ENCODE measurements at regions not wholly inside any gene's neighbourhood (a gene's known extent, or its start where the extent isn't known, plus 50 kb on each side); places are given as distances from the start of the nearest gene placed in this dataset.

DNA sequence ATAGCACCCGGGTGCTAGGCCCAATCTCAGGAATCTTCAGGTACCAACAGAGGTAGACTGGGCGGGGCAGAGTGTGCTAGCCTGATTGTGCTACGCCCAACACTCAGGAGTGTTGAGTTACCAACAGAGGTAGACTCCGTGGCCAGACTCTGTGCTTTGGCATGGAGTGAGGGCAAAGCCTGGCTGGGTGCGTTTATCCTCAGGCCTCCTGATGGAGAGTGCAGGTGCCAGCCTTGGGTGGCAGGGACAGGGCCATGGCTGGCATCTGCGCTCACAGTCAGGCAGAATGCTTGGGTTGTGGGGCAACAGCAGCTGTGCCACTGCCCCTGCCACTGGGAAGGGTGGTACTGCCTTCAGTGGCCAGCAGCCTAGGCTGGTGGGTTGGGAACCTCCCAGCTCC lies 111.6 kb downstream of the NEUROD6 start (continued):
- TF ChIP-seq, protein P1, sequence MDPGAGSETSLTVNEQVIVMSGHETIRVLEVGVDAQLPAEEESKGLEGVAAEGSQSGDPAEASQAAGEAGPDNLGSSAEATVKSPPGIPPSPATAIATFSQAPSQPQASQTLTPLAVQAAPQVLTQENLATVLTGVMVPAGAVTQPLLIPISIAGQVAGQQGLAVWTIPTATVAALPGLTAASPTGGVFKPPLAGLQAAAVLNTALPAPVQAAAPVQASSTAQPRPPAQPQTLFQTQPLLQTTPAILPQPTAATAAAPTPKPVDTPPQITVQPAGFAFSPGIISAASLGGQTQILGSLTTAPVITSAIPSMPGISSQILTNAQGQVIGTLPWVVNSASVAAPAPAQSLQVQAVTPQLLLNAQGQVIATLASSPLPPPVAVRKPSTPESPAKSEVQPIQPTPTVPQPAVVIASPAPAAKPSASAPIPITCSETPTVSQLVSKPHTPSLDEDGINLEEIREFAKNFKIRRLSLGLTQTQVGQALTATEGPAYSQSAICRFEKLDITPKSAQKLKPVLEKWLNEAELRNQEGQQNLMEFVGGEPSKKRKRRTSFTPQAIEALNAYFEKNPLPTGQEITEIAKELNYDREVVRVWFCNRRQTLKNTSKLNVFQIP (CRISPR knock-in tag; IDR thresholded peaks at IDR 0.05; ENCODE audit: borderline replicate concordance, low read depth): no peak
- TF ChIP-seq ZFP30 (CRISPR knock-in tag; IDR thresholded peaks at IDR 0.05): no peak
- no peak for TF ChIP-seq TCF4 (CRISPR knock-in tag; IDR thresholded peaks at IDR 0.05; ENCODE audit: borderline replicate concordance)
- no peak for TF ChIP-seq ARNTL (CRISPR knock-in tag; IDR thresholded peaks at IDR 0.05; ENCODE audit: borderline replicate concordance, low read depth)

DNA sequence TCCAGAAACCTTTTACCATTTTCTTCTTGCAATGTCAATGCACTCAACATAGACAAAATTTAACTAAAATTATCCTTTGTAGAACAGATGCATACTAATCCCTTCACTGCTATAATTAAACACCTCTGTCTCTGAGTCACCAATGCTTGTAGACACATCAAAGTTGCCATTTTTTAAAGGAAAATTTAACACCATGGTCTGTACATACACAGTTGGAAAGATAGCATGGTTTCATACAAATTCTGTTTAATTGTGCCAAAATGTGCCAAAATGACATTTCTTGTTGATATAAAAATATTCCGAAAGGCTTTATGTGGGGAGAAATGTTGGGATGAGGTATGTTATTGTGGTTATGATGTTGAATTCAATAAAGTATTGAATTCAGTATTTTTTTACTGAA lies 125.8 kb downstream of the NEUROD6 start:
- ATAC-seq: no peak
- TF ChIP-seq ZC3H10 (CRISPR knock-in tag; IDR thresholded peaks at IDR 0.05) (no peak), TOX (CRISPR knock-in tag; IDR thresholded peaks at IDR 0.05; ENCODE audit: borderline replicate concordance) (no peak), ZFP30 (CRISPR knock-in tag; IDR thresholded peaks at IDR 0.05) (no peak), ZNF70 (CRISPR knock-in tag; IDR thresholded peaks at IDR 0.05) (no peak), RARB (CRISPR knock-in tag; IDR thresholded peaks at IDR 0.05) (no peak), PPARA (CRISPR knock-in tag; IDR thresholded peaks at IDR 0.05; ENCODE audit: borderline replicate concordance) (no peak), OSR1 (CRISPR knock-in tag; IDR thresholded peaks at IDR 0.05) (no peak), SNAI2 (CRISPR knock-in tag; IDR thresholded peaks at IDR 0.05) (no peak)
- TF ChIP-seq, protein P2, sequence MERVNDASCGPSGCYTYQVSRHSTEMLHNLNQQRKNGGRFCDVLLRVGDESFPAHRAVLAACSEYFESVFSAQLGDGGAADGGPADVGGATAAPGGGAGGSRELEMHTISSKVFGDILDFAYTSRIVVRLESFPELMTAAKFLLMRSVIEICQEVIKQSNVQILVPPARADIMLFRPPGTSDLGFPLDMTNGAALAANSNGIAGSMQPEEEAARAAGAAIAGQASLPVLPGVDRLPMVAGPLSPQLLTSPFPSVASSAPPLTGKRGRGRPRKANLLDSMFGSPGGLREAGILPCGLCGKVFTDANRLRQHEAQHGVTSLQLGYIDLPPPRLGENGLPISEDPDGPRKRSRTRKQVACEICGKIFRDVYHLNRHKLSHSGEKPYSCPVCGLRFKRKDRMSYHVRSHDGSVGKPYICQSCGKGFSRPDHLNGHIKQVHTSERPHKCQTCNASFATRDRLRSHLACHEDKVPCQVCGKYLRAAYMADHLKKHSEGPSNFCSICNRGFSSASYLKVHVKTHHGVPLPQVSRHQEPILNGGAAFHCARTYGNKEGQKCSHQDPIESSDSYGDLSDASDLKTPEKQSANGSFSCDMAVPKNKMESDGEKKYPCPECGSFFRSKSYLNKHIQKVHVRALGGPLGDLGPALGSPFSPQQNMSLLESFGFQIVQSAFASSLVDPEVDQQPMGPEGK (CRISPR knock-in tag; IDR thresholded peaks at IDR 0.05; ENCODE audit: borderline replicate concordance): no peak
- TF ChIP-seq, protein P3, sequence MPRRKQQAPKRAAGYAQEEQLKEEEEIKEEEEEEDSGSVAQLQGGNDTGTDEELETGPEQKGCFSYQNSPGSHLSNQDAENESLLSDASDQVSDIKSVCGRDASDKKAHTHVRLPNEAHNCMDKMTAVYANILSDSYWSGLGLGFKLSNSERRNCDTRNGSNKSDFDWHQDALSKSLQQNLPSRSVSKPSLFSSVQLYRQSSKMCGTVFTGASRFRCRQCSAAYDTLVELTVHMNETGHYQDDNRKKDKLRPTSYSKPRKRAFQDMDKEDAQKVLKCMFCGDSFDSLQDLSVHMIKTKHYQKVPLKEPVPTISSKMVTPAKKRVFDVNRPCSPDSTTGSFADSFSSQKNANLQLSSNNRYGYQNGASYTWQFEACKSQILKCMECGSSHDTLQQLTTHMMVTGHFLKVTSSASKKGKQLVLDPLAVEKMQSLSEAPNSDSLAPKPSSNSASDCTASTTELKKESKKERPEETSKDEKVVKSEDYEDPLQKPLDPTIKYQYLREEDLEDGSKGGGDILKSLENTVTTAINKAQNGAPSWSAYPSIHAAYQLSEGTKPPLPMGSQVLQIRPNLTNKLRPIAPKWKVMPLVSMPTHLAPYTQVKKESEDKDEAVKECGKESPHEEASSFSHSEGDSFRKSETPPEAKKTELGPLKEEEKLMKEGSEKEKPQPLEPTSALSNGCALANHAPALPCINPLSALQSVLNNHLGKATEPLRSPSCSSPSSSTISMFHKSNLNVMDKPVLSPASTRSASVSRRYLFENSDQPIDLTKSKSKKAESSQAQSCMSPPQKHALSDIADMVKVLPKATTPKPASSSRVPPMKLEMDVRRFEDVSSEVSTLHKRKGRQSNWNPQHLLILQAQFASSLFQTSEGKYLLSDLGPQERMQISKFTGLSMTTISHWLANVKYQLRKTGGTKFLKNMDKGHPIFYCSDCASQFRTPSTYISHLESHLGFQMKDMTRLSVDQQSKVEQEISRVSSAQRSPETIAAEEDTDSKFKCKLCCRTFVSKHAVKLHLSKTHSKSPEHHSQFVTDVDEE (CRISPR knock-in tag; IDR thresholded peaks at IDR 0.05): no peak

DNA sequence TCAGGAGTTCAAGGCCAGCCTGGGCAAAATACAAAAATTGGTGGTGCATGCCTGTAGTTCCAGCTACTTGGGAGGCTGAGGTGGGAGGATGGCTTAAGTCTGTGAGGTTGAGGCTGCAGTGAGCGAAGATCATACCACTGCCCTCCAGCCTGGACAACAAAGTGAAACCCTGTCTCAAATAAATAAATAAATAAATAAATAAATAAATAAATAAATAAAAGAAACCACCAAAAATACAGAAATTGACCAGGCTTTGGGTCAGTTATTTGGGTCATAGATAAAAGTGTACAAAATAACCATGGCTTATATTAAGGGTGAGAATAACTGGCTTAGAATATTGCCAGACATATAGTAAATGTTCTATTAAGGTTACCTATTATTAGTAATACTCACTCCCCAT lies 129.2 kb downstream of the NEUROD6 start:
- TF ChIP-seq, protein P4, sequence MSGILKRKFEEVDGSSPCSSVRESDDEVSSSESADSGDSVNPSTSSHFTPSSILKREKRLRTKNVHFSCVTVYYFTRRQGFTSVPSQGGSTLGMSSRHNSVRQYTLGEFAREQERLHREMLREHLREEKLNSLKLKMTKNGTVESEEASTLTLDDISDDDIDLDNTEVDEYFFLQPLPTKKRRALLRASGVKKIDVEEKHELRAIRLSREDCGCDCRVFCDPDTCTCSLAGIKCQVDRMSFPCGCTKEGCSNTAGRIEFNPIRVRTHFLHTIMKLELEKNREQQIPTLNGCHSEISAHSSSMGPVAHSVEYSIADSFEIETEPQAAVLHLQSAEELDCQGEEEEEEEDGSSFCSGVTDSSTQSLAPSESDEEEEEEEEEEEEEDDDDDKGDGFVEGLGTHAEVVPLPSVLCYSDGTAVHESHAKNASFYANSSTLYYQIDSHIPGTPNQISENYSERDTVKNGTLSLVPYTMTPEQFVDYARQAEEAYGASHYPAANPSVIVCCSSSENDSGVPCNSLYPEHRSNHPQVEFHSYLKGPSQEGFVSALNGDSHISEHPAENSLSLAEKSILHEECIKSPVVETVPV (CRISPR knock-in tag; IDR thresholded peaks at IDR 0.05): no peak
- TF ChIP-seq ZNF70 (CRISPR knock-in tag; IDR thresholded peaks at IDR 0.05): no peak
- TF ChIP-seq, protein P5, sequence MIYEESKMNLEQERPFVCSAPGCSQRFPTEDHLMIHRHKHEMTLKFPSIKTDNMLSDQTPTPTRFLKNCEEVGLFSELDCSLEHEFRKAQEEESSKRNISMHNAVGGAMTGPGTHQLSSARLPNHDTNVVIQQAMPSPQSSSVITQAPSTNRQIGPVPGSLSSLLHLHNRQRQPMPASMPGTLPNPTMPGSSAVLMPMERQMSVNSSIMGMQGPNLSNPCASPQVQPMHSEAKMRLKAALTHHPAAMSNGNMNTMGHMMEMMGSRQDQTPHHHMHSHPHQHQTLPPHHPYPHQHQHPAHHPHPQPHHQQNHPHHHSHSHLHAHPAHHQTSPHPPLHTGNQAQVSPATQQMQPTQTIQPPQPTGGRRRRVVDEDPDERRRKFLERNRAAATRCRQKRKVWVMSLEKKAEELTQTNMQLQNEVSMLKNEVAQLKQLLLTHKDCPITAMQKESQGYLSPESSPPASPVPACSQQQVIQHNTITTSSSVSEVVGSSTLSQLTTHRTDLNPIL (CRISPR knock-in tag; IDR thresholded peaks at IDR 0.05; ENCODE audit: low read depth): no peak
- no peak for TF ChIP-seq ZNF8 (CRISPR knock-in tag; IDR thresholded peaks at IDR 0.05)
- no peak for TF ChIP-seq ARNTL (CRISPR knock-in tag; IDR thresholded peaks at IDR 0.05; ENCODE audit: borderline replicate concordance, low read depth)
- no peak for TF ChIP-seq RARB (CRISPR knock-in tag; IDR thresholded peaks at IDR 0.05)
- no peak for TF ChIP-seq CSDC2 (CRISPR knock-in tag; IDR thresholded peaks at IDR 0.05)
- no peak for TF ChIP-seq BACH2 (CRISPR knock-in tag; IDR thresholded peaks at IDR 0.05; ENCODE audit: borderline replicate concordance)
- no peak for ATAC-seq

DNA sequence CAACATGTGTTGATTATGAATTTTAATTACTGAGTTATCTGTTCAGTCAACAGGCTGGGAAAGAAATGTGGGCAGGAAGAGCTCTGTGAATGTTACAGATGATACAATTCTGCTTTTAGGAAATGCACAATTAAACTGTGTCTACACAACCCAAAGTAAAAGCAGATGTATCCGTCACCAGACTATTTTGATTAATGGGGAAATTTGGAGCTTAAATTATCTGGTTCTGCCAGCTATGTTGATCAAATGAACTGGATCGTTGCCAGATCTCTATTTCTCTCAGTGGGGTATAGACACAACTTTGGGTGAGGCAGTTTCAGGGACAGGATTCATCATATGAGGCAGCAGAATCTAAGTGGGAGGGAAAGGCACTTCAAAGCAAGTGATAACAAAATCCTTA lies 136.5 kb downstream of the NEUROD6 start:
- no peak for ATAC-seq
- no peak for TF ChIP-seq ZNF8 (CRISPR knock-in tag; IDR thresholded peaks at IDR 0.05)
- no peak for TF ChIP-seq ZFP30 (CRISPR knock-in tag; IDR thresholded peaks at IDR 0.05)
- TF ChIP-seq ZNF70 (CRISPR knock-in tag; IDR thresholded peaks at IDR 0.05): no peak
- TF ChIP-seq TCF4 (CRISPR knock-in tag; IDR thresholded peaks at IDR 0.05; ENCODE audit: borderline replicate concordance): no peak
- no peak for TF ChIP-seq ZC3H10 (CRISPR knock-in tag; IDR thresholded peaks at IDR 0.05)
- TF ChIP-seq, protein P5 (CRISPR knock-in tag; IDR thresholded peaks at IDR 0.05; ENCODE audit: low read depth): no peak
- no peak for TF ChIP-seq TOX (CRISPR knock-in tag; IDR thresholded peaks at IDR 0.05; ENCODE audit: borderline replicate concordance)
- TF ChIP-seq ZNF565 (CRISPR knock-in tag; conservative IDR thresholded peaks at IDR 0.05; ENCODE audit: low read depth): no peak
- no peak for TF ChIP-seq ISL1 (CRISPR knock-in tag; IDR thresholded peaks at IDR 0.05)
- no peak for TF ChIP-seq ARNTL (CRISPR knock-in tag; IDR thresholded peaks at IDR 0.05; ENCODE audit: borderline replicate concordance, low read depth)
- no peak for TF ChIP-seq CSDC2 (CRISPR knock-in tag; IDR thresholded peaks at IDR 0.05)
- TF ChIP-seq, protein P2 (CRISPR knock-in tag; IDR thresholded peaks at IDR 0.05; ENCODE audit: borderline replicate concordance): no peak

All from SK-N-SH treated with all-trans-retinoic acid at 6 μM for 48 hours (cell line).